Epithelial cell of esophagus (primary cell): ENCODE measurements at regions not wholly inside any gene's neighbourhood (a gene's known extent, or its start where the extent isn't known, plus 50 kb on each side); places are given as distances from the start of the nearest gene placed in this dataset.

ENCODE experiments used
- DNase-seq: peaks from one replicate; pipeline ENCODE4 v3.0.0; 2010; ENCODE audit warnings: low read depth
- H3K4me3 ChIP-seq: 2 replicates; pipeline ENCODE4 v1.5.1; 2011; ENCODE audit warnings: mild to moderate bottlenecking, low read length, control low read depth
- TF ChIP-seq, protein P1 (sequence below): IDR thresholded peaks from 2 replicates; pipeline ENCODE4 v1.5.1; 2011; ENCODE audit warnings: low read depth, mild to moderate bottlenecking, low read length, control low read depth, inconsistent platforms; ENCODE audit not compliant: insufficient read depth; ENCODE audit errors: missing control alignments

GRCh38 chr7:118836933-118837332, 612.4 kb downstream of the ANKRD7 start:
- no peak overlapping the region for H3K4me3 ChIP-seq

GRCh38 chr7:118839515-118839914, 615.0 kb downstream of the ANKRD7 start:
- no peak overlapping the region for H3K4me3 ChIP-seq
- no peak for DNase-seq
- TF ChIP-seq, protein P1, sequence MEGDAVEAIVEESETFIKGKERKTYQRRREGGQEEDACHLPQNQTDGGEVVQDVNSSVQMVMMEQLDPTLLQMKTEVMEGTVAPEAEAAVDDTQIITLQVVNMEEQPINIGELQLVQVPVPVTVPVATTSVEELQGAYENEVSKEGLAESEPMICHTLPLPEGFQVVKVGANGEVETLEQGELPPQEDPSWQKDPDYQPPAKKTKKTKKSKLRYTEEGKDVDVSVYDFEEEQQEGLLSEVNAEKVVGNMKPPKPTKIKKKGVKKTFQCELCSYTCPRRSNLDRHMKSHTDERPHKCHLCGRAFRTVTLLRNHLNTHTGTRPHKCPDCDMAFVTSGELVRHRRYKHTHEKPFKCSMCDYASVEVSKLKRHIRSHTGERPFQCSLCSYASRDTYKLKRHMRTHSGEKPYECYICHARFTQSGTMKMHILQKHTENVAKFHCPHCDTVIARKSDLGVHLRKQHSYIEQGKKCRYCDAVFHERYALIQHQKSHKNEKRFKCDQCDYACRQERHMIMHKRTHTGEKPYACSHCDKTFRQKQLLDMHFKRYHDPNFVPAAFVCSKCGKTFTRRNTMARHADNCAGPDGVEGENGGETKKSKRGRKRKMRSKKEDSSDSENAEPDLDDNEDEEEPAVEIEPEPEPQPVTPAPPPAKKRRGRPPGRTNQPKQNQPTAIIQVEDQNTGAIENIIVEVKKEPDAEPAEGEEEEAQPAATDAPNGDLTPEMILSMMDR, result no peak

More at GRCh38 chr7:118836933-118837332, 612.4 kb downstream of the ANKRD7 start:
- DNase-seq, result no peak
- TF ChIP-seq, protein P1, result no peak

DNA sequence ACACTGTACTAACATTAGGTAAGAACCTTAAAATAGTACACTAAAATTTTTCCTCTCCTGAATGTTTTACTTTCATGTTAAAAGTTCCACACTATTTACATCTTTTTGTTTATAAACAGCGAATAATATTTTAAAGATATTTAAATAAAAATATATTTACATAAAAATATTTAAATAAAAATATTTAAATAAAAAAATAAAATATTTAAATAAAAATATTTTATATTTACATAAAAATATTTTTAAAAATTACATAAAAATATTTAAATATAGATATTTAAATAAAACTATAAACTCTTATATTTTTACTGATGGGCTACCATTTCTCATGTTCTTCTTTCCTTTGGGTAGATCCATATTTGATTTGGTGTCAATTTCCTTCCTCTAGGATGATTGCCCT, 619.0 kb downstream of the ANKRD7 start:
- H3K4me3 ChIP-seq, result no peak overlapping the region
- DNase-seq, result no peak
- TF ChIP-seq, protein P1, result no peak

DNA sequence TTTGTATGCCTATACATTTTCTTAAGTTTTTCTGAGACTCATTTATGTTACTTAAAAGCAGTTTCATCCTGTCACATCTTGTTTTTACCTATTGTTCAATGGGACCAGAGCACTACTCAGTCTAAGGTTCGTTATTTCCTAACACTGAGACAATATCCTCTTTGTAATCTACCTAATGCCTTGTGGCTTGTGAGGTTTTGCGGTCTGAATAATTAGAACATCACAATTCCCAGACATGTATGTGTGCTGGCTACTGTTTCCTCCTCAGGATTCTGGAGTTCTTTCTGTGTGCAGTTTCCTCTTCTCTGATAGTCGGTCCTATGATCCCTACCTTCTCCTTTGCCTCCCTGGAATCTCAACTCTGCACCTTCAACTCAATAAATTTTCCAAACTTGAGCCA, 620.2 kb downstream of the ANKRD7 start:
- TF ChIP-seq, protein P1, result no peak
- H3K4me3 ChIP-seq, result no peak overlapping the region
- DNase-seq, result peak; percentile 85

DNA sequence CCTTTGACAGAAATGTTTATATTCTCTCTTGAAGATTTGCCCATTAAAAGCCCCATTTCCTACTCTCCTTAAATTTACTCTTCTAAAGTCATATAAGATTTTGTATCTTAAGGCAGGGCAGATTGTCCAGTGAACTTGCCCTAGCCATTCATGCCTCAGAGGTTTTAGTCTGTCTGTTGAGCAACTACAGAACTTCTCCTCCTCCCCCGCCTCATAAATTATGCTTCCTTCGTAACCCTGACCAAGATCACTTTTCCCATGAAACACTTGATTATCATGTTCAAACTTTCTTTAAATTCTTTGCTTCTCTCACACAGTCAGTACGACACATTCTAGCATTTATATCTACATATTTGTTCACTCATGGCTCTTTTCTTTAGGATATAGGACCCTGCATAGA, 621.3 kb downstream of the ANKRD7 start:
- H3K4me3 ChIP-seq, result no peak overlapping the region
- TF ChIP-seq, protein P1, result no peak
- DNase-seq, result no peak

DNA sequence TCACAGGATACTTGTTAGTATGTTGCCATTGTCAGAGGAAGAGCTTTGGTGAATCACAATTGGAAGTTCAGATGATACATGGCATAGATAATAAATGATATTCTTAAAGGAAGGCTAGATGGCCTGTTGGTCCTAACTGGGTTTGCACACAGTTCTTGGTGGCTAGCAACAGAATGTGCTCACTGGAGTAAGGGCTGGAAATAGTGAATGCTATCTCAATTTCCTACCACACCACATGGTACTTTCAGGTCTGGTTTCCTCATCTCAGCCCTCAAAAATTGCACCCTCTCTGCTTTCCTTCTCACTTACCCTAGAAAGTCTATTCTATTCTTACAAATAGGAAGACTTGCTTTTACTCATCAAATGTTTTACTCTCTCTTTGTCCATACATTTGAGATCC, 622.5 kb downstream of the ANKRD7 start:
- DNase-seq, result no peak
- TF ChIP-seq, protein P1, result no peak
- no peak overlapping the region for H3K4me3 ChIP-seq

DNA sequence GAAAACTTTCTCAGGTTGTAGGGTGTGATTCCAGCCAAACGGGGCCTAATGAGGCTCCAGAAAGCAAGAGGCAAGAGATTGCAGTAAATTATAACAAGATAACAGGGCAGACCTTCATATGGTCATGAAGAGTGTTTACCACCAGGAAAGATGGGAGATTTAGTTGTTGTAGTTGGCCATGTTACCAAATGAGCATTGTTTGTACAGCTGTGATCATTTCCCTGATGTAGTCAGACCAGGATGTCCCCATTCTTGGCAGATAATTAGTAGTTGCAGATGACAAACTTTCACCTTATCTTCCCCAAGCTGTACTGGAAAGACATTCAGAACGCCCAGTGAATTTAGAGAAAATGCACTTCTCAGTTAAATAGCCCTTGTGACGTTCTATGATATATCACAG, 630.8 kb downstream of the ANKRD7 start:
- no peak for DNase-seq
- TF ChIP-seq, protein P1, result no peak
- no peak overlapping the region for H3K4me3 ChIP-seq
